GM10266 (cell line): ENCODE measurements at regions not wholly inside any gene's neighbourhood (a gene's known extent, or its start where the extent isn't known, plus 50 kb on each side); places are given as distances from the start of the nearest gene placed in this dataset.

Experiments used
- DNase-seq: peaks from one replicate; pipeline ENCODE4 v3.0.0; 2012; ENCODE audit errors: extremely low spot score
- CTCF ChIP-seq: IDR thresholded peaks from 2 replicates; pipeline ENCODE4 v1.5.1; 2012; ENCODE audit warnings: mild to moderate bottlenecking, low read depth; ENCODE audit not compliant: control insufficient read depth, insufficient read depth; ENCODE audit errors: missing control alignments

DNA sequence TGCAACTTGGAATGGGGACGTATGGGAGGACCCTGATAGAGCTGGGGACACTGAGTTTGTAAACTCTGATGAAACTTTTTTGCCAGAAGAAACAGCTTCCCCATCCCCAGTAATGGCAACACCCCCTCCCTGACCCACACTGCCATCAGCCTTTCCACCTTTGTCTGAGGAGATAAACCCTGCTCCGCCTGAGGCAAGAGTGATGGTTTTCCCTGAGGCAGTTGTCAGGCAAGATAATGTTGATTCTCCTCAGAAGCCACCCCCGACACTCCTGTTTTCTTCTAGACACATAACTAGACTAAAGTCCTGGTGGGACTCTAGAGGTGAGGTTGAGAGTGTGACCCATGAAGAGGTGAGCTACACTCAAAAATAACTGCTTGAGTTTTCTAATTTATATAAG lies 71.9 kb upstream of the STK26 start:
- no peak for TF ChIP-seq CTCF
- DNase-seq: no peak

DNA sequence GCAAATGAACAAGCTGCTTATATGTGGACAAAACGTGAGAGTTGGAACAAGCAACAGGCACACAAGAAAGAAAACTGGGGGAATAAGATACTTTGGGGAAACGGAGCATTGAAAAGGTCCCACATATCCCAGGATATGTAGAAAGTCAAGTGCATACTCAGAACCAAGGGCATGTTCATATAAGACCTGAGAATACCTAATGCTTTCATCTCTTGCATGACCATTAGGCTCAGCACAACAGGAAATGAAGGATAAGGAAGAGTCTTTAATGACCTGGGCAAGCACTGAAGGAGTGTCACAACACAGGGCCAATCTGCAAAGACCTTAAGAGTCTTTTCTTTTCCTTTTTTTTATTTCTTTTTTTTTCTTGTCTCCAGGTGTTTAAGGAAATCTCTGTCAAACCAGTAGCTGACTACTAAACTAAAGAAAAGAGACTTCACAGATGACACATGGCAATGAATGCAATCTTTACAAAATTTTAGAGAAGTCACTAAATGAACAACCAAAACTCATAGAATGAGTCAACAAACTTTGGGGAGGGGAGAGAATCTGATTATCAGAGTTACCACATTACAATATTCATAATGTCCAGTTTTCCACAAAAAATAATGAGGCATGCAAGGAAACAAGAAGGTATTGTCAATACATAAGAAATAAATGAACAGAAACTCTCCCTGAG lies 67.9 kb upstream of the STK26 start:
- TF ChIP-seq CTCF: no peak
- DNase-seq: no peak

- TF ChIP-seq CTCF: no peak
- no peak for DNase-seq
Observed at GRCh38 chrX:131958724-131959123, 64.4 kb upstream of the STK26 start.

- no peak for DNase-seq
- TF ChIP-seq CTCF: no peak
Observed at GRCh38 chrX:131970347-131970746, 52.8 kb upstream of the STK26 start.
